Muscle of arm (tissue), 1 donor: ENCODE measurements at regions not wholly inside any gene's neighbourhood (a gene's known extent, or its start where the extent isn't known, plus 50 kb on each side); places are given as distances from the start of the nearest gene placed in this dataset.
"Not testable (repeated sequence)": the region's sequence is repeated elsewhere in the genome, so short reads cannot be mapped to it uniquely, and the experiment has no call there.

Source experiments
- DNase-seq: peaks from one replicate; pipeline ENCODE4 v3.0.0-alpha.2; 2013

GRCh38 chr20:53721445-53721963 lies 127.9 kb upstream of the ZNF217 start:
- DNase-seq = not testable (repeated sequence)

GRCh38 chr20:53719171-53719803 lies 125.6 kb upstream of the ZNF217 start:
- not testable (repeated sequence) for DNase-seq

GRCh38 chr20:53718142-53719021 lies 124.7 kb upstream of the ZNF217 start:
- no peak for DNase-seq

- no peak for DNase-seq
Measured at GRCh38 chr20:53716395-53716794, 122.8 kb upstream of the ZNF217 start.

GRCh38 chr20:53714524-53714923 lies 120.9 kb upstream of the ZNF217 start:
- DNase-seq = no peak

- DNase-seq = no peak
Measured at GRCh38 chr20:53713328-53714056, 119.9 kb upstream of the ZNF217 start.

GRCh38 chr20:53712212-53712977 lies 118.8 kb upstream of the ZNF217 start:
- DNase-seq = no peak

- DNase-seq = no peak
Measured at GRCh38 chr20:53711333-53712211, 117.9 kb upstream of the ZNF217 start.

- DNase-seq = no peak
Measured at GRCh38 chr20:53708129-53708968, 114.7 kb upstream of the ZNF217 start.

- DNase-seq = peak; percentile 62
Measured at GRCh38 chr20:53707371-53708055, 113.9 kb upstream of the ZNF217 start.

GRCh38 chr20:53706466-53707370 lies 113.1 kb upstream of the ZNF217 start:
- DNase-seq = peak; percentile 61

GRCh38 chr20:53706008-53706465 lies 112.4 kb upstream of the ZNF217 start:
- no peak for DNase-seq

GRCh38 chr20:53702617-53703016 lies 109.0 kb upstream of the ZNF217 start:
- DNase-seq = no peak

GRCh38 chr20:53699906-53700305 lies 106.3 kb upstream of the ZNF217 start:
- DNase-seq = no peak

- no peak for DNase-seq
Measured at GRCh38 chr20:53699085-53699674, 105.5 kb upstream of the ZNF217 start.

GRCh38 chr20:53698371-53698978 lies 104.8 kb upstream of the ZNF217 start:
- no peak for DNase-seq
